ENCODE measurements at regions not wholly inside any gene's neighbourhood (a gene's known extent, or its start where the extent isn't known, plus 50 kb on each side); places are given as distances from the start of the nearest gene placed in this dataset.

DNA sequence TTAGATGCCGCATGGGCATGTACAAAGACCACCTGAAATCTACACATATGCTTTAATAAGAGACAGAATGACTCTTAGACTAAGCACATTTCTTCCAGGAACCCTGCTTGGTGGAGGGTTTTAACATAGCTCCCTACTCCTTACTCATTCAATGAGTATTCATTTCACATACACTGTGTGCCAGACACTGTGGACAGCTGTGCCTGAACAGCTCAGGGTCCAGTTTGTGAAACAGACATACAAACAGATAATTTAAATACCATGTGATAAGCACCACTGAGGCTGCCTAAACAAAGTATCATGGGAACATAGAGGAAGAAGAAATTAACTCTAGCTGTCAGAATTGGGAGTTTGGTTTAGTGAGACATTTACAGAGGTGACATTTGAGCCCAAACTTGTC is 65.2 kb upstream of the ITPRID1 start:
- TF ChIP-seq, protein P1, sequence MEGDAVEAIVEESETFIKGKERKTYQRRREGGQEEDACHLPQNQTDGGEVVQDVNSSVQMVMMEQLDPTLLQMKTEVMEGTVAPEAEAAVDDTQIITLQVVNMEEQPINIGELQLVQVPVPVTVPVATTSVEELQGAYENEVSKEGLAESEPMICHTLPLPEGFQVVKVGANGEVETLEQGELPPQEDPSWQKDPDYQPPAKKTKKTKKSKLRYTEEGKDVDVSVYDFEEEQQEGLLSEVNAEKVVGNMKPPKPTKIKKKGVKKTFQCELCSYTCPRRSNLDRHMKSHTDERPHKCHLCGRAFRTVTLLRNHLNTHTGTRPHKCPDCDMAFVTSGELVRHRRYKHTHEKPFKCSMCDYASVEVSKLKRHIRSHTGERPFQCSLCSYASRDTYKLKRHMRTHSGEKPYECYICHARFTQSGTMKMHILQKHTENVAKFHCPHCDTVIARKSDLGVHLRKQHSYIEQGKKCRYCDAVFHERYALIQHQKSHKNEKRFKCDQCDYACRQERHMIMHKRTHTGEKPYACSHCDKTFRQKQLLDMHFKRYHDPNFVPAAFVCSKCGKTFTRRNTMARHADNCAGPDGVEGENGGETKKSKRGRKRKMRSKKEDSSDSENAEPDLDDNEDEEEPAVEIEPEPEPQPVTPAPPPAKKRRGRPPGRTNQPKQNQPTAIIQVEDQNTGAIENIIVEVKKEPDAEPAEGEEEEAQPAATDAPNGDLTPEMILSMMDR (conservative IDR thresholded peaks at IDR 0.05; ENCODE audit: low read length), result no peak
- no peak for DNase-seq (ENCODE audit: low read depth)
- no peak overlapping the region for H3K4me3 ChIP-seq (ENCODE audit: low read length)

DNA sequence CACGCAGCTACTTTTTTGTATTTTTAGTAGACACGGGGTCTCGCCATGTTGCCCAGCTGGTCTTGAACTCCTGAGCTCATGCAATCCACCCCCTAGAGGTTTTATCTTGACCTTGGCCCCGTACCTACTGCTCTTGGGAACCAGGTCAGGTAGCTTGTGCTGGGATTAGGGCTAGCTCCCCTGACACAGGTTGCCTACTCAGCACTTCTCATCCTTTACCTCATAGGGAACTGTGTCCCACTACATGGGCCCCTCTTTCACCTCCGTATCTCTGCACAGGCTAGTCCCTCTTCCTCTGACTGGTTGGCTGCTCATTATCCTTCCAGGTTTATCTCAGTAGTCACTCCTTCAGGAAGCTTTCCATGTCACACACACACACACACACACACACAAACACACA is 58.0 kb upstream of the ITPRID1 start:
- H3K4me3 ChIP-seq (ENCODE audit: low read length), result no peak overlapping the region
- TF ChIP-seq, protein P1 (conservative IDR thresholded peaks at IDR 0.05; ENCODE audit: low read length), result no peak
- DNase-seq (ENCODE audit: low read depth), result no peak

DNA sequence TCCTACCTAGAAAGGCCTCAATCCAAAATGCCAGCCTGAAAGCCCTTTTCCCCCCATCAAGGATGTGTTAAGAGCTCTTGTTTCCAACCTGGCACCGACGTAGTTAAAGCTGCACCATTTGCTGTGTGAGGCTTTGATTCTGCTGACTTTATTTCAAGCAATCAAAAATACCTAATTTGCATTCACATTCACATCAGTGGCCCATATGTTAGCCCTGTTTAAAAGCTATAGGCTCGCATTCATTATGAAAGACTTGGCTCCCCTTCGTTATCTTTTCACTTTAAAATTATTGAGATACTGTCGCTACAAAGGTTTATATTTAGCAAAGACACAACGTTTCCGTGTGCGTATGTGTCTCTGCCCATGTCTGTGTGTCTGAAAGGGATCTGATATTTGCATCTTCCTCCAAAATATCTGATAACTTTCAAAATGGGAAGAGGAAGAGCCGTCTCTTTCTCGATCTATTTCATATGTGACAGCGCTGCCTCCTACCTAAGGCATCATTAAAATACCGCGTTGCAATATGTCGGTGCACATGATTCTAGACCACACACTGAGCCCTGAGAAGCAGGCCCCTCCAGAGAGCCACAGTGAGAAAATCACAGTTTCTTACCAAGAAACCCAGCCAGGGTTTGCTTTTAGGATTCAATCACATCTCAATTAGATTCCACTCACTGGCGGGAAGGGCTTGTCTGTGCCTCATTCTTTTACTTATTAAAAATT is 57.1 kb upstream of the ITPRID1 start:
- no peak overlapping the region for H3K4me3 ChIP-seq (ENCODE audit: low read length)
- TF ChIP-seq, protein P1 (conservative IDR thresholded peaks at IDR 0.05; ENCODE audit: low read length), result no peak
- DNase-seq (ENCODE audit: low read depth), result no peak

DNA sequence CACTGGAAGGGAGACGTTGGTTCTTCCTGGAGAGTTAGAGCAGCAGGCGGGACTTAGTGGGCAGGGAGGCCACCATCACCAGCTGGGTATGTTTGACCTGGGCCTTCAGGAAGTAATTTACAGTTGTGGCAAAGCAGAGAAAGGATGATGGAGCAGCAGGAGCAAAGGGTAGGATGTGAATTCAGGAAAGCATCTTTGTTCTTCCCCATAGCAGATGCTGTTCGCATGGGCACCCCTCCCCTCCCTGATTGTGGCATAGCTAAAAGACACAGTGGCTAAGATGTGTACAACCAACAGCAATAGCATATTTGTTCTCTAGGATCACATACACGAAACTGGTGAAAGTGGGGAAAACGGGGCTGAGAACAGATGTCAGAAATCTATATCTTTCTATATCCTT is 56.3 kb upstream of the ITPRID1 start:
- H3K4me3 ChIP-seq (ENCODE audit: low read length), result no peak overlapping the region
- TF ChIP-seq, protein P1 (conservative IDR thresholded peaks at IDR 0.05; ENCODE audit: low read length), result no peak
- no peak for DNase-seq (ENCODE audit: low read depth)

DNA sequence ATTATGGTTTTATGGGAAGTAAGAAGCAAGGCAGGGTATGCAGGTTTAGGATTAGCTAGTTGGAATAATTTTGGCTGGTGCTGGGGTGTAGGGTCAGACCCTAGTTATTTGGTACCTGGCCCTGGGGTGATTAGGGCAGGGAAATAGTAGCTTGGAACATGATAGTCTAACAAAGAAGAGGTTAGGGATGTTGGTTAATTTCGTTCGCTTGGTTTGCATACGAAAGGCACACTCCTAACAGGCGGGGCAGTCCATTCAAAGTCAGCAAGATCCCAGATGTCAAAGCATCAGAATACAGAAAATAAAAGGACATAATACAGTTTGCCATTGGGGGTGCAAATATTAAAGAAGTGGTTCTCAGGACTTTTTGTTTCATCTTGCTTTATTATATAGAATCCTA is 55.7 kb upstream of the ITPRID1 start:
- TF ChIP-seq, protein P1 (conservative IDR thresholded peaks at IDR 0.05; ENCODE audit: low read length), result no peak
- no peak for DNase-seq (ENCODE audit: low read depth)
- no peak overlapping the region for H3K4me3 ChIP-seq (ENCODE audit: low read length)

DNA sequence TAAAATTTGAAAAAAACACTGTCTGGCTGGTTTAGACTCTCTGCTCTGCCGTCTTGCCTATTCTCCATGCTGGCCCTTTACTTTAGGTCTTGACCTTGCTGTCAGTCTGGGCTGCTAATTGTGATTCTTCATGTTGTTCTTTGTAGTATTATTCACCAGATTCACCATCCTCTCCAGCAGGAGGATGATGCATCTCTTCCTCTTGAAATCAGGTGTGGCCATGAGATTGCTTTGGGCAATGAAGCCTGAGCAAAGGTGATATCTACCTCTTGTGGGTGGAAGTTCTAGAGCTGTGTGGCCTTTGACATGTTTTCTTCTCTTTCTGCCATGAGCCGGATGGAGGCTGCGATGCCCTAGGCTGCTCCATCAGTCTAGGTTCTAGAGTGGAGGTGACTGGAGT is 51.3 kb upstream of the ITPRID1 start:
- H3K4me3 ChIP-seq (ENCODE audit: low read length), result no peak overlapping the region
- no peak for DNase-seq (ENCODE audit: low read depth)
- TF ChIP-seq, protein P1 (conservative IDR thresholded peaks at IDR 0.05; ENCODE audit: low read length), result no peak
